ENCODE measurements at regions not wholly inside any gene's neighbourhood (a gene's known extent, or its start where the extent isn't known, plus 50 kb on each side); places are given as distances from the start of the nearest gene placed in this dataset.

- Histone ChIP-seq H4K5ac (ENCODE audit: low read depth, low read length) (no peak overlapping the region), H3K9me1 (ENCODE audit: insufficient read depth, low read length) (no peaks in the 10 kb centered on the region), H3K4me2 (ENCODE audit: low read depth, low read length) (no peak overlapping the region), H3K27me3 (ENCODE audit: control insufficient read depth, insufficient read depth, low read length) (peaks cover 5% of the 10 kb centered on the region; the same call in 1 of the 2 replicates), H2AK5ac (ENCODE audit: low read depth, low read length) (no peak overlapping the region), H3K4ac (ENCODE audit: low read depth, low read length) (no peak overlapping the region), H2BK5ac (ENCODE audit: low read depth, low read length, poor library complexity, severe bottlenecking) (no peak overlapping the region), H4K91ac (ENCODE audit: insufficient read depth, low read depth, low read length) (no peak overlapping the region), H2AFZ (replicated peaks; ENCODE audit: low read length, poor library complexity) (no peak overlapping the region), H3K14ac (replicated peaks; ENCODE audit: low read depth, low read length) (no peak overlapping the region), H3K36me3 (ENCODE audit: control insufficient read depth, insufficient read depth, low read length) (no peaks in the 10 kb centered on the region), H2BK20ac (ENCODE audit: low read depth, low read length) (no peak overlapping the region), H3K27ac (ENCODE audit: insufficient read depth, low read length) (no peak overlapping the region), H2BK15ac (ENCODE audit: low read depth, low read length) (no peak overlapping the region), H3K9ac (ENCODE audit: low read depth, low read length) (no peak overlapping the region), H3K23ac (ENCODE audit: low read depth, low read length) (no peak overlapping the region), H3K79me1 (ENCODE audit: low read depth in 1 of 2, low read length in 2 of 2) (no peaks in the 10 kb centered on the region), H3K9me3 (ENCODE audit: control insufficient read depth, insufficient read depth, low read length) (no peaks in the 10 kb centered on the region), H2BK120ac (ENCODE audit: low read depth, low read length) (no peak overlapping the region), H3K4me3 (ENCODE audit: insufficient read depth, low read depth, low read length) (no peak overlapping the region), H4K8ac (ENCODE audit: low read depth in 2 of 2, low read length in 2 of 2) (no peak overlapping the region), H2AK9ac (replicated peaks; ENCODE audit: low read depth, low read length, poor library complexity) (no peak overlapping the region), H3K18ac (ENCODE audit: low read depth, low read length) (no peak overlapping the region), H3K56ac (ENCODE audit: extremely low read depth, insufficient read depth, low read length) (no peak overlapping the region), H3K4me1 (ENCODE audit: control insufficient read depth, insufficient read depth, low read length) (no peaks in the 10 kb centered on the region), H4K20me1 (ENCODE audit: insufficient read depth, low read length) (no peaks in the 10 kb centered on the region)
- CTCF ChIA-PET = no interaction called here
- no TSS peak for BruUV-seq (replicated peaks)
- POLR2A ChIA-PET (ENCODE audit: unreplicated experiment) = no interaction called here
- no peak for TF ChIP-seq RCOR1 (IDR thresholded peaks at IDR 0.05; ENCODE audit: insufficient replicate concordance, low read length)
- TF ChIP-seq RFX5 (IDR thresholded peaks at IDR 0.05; ENCODE audit: low read depth, low read length) = no peak
- TF ChIP-seq MXI1 (IDR thresholded peaks at IDR 0.05; ENCODE audit: borderline replicate concordance, low read depth, low read length) = no peak
- no peak for TF ChIP-seq MAFK (IDR thresholded peaks at IDR 0.05; ENCODE audit: low read depth, low read length)
- TF ChIP-seq POLR2A (IDR thresholded peaks at IDR 0.05; ENCODE audit: low read depth, low read length) = no peak
- TF ChIP-seq, protein P1, sequence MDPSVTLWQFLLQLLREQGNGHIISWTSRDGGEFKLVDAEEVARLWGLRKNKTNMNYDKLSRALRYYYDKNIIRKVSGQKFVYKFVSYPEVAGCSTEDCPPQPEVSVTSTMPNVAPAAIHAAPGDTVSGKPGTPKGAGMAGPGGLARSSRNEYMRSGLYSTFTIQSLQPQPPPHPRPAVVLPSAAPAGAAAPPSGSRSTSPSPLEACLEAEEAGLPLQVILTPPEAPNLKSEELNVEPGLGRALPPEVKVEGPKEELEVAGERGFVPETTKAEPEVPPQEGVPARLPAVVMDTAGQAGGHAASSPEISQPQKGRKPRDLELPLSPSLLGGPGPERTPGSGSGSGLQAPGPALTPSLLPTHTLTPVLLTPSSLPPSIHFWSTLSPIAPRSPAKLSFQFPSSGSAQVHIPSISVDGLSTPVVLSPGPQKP (IDR thresholded peaks at IDR 0.05; ENCODE audit: borderline replicate concordance, low read depth, low read length) = no peak
- TF ChIP-seq CEBPB (IDR thresholded peaks at IDR 0.05; ENCODE audit: low read depth, low read length) = no peak
- TF ChIP-seq CTCF (conservative IDR thresholded peaks at IDR 0.05; ENCODE audit: low read depth, low read length) = no peak
- no peak for TF ChIP-seq BHLHE40 (IDR thresholded peaks at IDR 0.05; ENCODE audit: low read depth, low read length)
- no peak for TF ChIP-seq FOS (IDR thresholded peaks at IDR 0.05; ENCODE audit: low read depth, low read length)
- no peak for TF ChIP-seq USF2 (IDR thresholded peaks at IDR 0.05; ENCODE audit: low read depth, low read length)
- TF ChIP-seq CHD1 (IDR thresholded peaks at IDR 0.05; ENCODE audit: low read depth, low read length) = no peak
- TF ChIP-seq NFE2L2 (IDR thresholded peaks at IDR 0.05; ENCODE audit: low read depth, low read length) = no peak
- TF ChIP-seq RAD21 (IDR thresholded peaks at IDR 0.05; ENCODE audit: low read length) = no peak
- no peak for TF ChIP-seq SMC3 (IDR thresholded peaks at IDR 0.05; ENCODE audit: low read depth, low read length)
- intact Hi-C loops (cut with micrococcal nuclease) = no loop called here
- WGBS, 2 experiments (ENCODE audit: extremely low coverage in 2 of 2, insufficient read length in 1 of 2) = no CpG with 5 or more reads among the region's 1 CpG
- in situ Hi-C loops (cut with MboI; ENCODE audit: low sequenced_read_pairs) = no loop called here
- ATAC-seq (ENCODE audit: low read depth) = no peak
- DNase-seq = no peak
- dilution Hi-C loops (cut with HindIII; ENCODE audit: low sequenced_read_pairs, unreplicated experiment) = no loop called here
Observed at GRCh38 chr12:11510671-11511070, 115.3 kb upstream of the PRB2 start.
